HFFc6 (cell line): ENCODE measurements at regions not wholly inside any gene's neighbourhood (a gene's known extent, or its start where the extent isn't known, plus 50 kb on each side); places are given as distances from the start of the nearest gene placed in this dataset.
"Not testable (repeated sequence)": the region's sequence is repeated elsewhere in the genome, so short reads cannot be mapped to it uniquely, and the experiment has no call there.

ENCODE experiments used
- DNase-seq: peaks from one replicate; pipeline ENCODE4 v3.0.0-alpha.2; 2018
- H3K27ac Mint-ChIP-seq: 2 replicates; pipeline ENCODE4 v1.8.0; 2020; ENCODE audit warnings: mild to moderate bottlenecking, mixed read lengths
- H3K27me3 Mint-ChIP-seq: 2 replicates; pipeline ENCODE4 v1.8.0; 2021; ENCODE audit warnings: mild to moderate bottlenecking, moderate library complexity, mixed read lengths; ENCODE audit not compliant: insufficient read depth
- H3K36me3 Mint-ChIP-seq: 2 replicates; pipeline ENCODE4 v1.8.0; 2021; ENCODE audit warnings: low read depth, mixed read lengths
- H3K4me1 Mint-ChIP-seq: 2 replicates; pipeline ENCODE4 v1.8.0; 2020; ENCODE audit warnings: low read depth, mixed read lengths
- H3K4me3 Mint-ChIP-seq: 2 replicates; pipeline ENCODE4 v1.8.0; 2020; ENCODE audit warnings: mild to moderate bottlenecking, moderate library complexity, mixed read lengths
- H3K9me3 Mint-ChIP-seq: 2 replicates; pipeline ENCODE4 v1.8.0; 2020; ENCODE audit warnings: mild to moderate bottlenecking, mixed read lengths
- TF ChIP-seq, protein P1 (sequence below): fragments of 200-600 bp; sonication (generic); IDR thresholded peaks from 2 replicates; pipeline ENCODE4 v1.5.0; 2021; ENCODE audit warnings: antibody characterized with exemption, mild to moderate bottlenecking

DNA sequence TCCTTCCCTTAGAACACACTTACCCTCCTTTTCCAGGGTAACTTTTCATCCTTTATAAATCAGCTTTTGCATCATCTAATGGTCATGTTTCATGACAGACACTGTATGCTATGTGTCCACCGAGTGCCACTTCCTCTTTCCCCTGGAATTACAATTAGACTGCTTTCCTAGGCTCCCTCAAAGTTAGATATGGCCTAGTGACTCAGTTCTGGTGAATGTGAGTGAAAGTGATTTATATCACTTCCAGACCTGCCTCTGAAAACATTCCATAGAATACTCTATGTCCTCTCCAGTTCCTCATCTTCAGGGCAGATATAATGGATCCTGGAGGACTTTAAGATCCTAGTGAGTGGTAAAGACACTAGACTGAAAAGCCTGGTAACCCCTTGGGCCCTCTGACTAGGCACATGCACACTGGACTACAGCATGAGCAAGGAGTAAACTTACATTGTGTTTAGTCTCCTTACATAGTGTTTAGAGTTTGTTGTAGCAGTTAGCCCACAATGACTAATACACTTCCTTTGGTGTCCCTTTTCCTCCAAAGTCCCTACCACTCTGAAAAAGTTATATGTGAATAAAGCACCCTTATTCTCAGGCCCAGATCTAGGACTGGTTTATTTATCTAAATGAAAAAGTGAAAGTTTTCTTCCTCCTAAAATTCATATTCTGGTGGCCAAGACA, 59.3 kb downstream of the GPR88 start:
- peak; percentile 87 for DNase-seq
- Mint-ChIP-seq H3K4me1 (peaks cover 18% of the 10 kb centered on the region), H3K27ac (peak overlapping the region; percentile 76), H3K27me3 (no peaks in the 10 kb centered on the region), H3K36me3 (peaks cover 20% of the 10 kb centered on the region), H3K9me3 (peaks cover 29% of the 10 kb centered on the region), H3K4me3 (peak overlapping the region; percentile 45)
- TF ChIP-seq, protein P1, sequence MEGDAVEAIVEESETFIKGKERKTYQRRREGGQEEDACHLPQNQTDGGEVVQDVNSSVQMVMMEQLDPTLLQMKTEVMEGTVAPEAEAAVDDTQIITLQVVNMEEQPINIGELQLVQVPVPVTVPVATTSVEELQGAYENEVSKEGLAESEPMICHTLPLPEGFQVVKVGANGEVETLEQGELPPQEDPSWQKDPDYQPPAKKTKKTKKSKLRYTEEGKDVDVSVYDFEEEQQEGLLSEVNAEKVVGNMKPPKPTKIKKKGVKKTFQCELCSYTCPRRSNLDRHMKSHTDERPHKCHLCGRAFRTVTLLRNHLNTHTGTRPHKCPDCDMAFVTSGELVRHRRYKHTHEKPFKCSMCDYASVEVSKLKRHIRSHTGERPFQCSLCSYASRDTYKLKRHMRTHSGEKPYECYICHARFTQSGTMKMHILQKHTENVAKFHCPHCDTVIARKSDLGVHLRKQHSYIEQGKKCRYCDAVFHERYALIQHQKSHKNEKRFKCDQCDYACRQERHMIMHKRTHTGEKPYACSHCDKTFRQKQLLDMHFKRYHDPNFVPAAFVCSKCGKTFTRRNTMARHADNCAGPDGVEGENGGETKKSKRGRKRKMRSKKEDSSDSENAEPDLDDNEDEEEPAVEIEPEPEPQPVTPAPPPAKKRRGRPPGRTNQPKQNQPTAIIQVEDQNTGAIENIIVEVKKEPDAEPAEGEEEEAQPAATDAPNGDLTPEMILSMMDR, result no peak

DNA sequence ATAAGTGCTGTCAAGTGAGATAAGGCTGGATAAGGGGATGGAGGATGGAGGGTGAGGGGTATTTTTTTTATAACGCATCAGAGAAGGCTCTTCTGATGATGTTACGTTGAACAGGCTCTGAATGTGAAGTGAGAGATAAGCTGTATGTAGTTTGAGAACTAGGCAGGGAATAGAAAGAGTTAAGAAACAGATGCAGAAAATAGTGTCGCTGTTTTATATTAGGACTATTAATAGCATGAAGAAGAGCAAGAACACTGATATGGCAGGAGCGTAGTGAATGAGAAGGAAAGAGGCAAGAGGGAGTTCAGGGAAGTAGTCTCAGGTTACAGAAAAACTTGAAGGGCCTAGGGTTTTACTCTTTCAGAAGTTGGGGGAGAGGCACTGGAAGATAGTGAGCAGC, 59.8 kb downstream of the GPR88 start:
- Mint-ChIP-seq H3K4me3 (peak overlapping the region; percentile 3), H3K9me3 (peaks cover 35% of the 10 kb centered on the region)

DNA sequence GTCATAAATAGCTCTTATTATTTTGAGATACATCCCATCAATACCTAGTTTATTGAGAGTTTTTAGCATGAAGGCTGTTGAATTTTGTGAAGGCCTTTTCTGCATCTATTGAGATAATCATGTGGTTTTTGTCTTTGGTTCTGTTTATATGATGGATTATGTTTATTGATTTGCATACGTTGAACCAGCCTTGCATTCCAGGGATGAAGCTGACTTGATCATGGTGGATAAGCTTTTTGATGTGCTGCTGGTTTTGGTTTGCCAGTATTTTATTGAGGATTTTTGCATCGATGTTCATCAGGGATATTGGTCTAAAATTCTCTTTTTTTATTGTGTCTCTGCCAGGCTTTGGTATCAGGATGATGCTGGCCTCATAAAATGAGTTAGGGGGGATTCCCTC, 62.4 kb downstream of the GPR88 start:
- peaks cover 29% of the 10 kb centered on the region for H3K36me3 Mint-ChIP-seq
- H3K27ac Mint-ChIP-seq, H3K27me3 Mint-ChIP-seq, DNase-seq, H3K4me3 Mint-ChIP-seq: not testable (repeated sequence)
- H3K4me1 Mint-ChIP-seq, result peaks cover 18% of the 10 kb centered on the region
- H3K9me3 Mint-ChIP-seq, result peaks cover 37% of the 10 kb centered on the region

More for the DNA sequence above, 59.8 kb downstream of the GPR88 start:
- DNase-seq, result no peak
- H3K27ac Mint-ChIP-seq, result peak overlapping the region; percentile 76
- TF ChIP-seq, protein P1, result no peak
- H3K36me3 Mint-ChIP-seq, result peaks cover 26% of the 10 kb centered on the region
- peaks cover 18% of the 10 kb centered on the region for H3K4me1 Mint-ChIP-seq
- H3K27me3 Mint-ChIP-seq, result no peaks in the 10 kb centered on the region

DNA sequence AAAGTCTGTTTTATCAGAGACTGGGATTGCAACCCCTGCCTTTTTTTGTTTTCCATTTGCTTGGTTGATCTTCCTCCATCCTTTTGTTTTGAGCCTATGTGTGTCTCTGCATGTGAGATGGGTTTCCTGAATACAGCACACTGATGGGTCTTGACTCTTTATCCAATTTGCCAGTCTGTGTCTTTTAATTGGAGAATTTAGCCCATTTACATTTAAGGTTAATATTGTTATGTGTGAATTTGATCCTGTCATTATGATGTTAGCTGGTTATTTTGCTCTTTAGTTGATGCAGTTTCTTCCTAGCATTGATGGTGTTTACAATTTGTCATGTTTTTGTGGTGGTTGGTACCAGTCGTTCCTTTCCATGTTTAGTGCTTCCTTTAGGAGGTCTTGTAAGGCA, 64.1 kb downstream of the GPR88 start:
- Mint-ChIP-seq H3K36me3 (peaks cover 29% of the 10 kb centered on the region), H3K9me3 (peaks cover 37% of the 10 kb centered on the region), H3K4me1 (peaks cover 12% of the 10 kb centered on the region)
- not testable (repeated sequence) for DNase-seq, H3K4me3 Mint-ChIP-seq, H3K27ac Mint-ChIP-seq, H3K27me3 Mint-ChIP-seq

DNA sequence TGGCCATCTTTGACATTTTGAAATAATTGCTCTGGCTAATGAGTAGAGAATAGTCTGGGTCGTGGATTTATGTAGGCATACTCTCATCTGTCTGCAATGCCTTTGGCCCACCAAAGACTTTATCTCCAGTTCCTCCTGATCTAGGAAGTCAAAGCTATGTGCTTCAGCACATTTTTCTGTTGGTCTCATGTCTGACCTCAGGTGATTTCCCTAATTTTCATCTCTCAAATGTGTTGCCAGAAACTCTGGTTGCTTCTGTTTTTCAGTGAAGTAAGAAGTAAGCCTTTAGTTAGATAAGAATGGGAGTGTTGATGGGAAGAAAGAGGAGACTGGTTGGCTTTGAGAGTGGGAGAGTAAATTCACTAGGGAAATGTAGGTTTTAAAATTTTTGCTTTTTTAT, 66.4 kb downstream of the GPR88 start:
- Mint-ChIP-seq H3K4me3 (no peak overlapping the region), H3K36me3 (peaks cover 28% of the 10 kb centered on the region), H3K27me3 (no peaks in the 10 kb centered on the region), H3K9me3 (peaks cover 36% of the 10 kb centered on the region), H3K4me1 (peaks cover 9% of the 10 kb centered on the region; the same call in 1 of the 2 replicates), H3K27ac (no peak overlapping the region)
- DNase-seq, result no peak
- TF ChIP-seq, protein P1, result no peak

DNA sequence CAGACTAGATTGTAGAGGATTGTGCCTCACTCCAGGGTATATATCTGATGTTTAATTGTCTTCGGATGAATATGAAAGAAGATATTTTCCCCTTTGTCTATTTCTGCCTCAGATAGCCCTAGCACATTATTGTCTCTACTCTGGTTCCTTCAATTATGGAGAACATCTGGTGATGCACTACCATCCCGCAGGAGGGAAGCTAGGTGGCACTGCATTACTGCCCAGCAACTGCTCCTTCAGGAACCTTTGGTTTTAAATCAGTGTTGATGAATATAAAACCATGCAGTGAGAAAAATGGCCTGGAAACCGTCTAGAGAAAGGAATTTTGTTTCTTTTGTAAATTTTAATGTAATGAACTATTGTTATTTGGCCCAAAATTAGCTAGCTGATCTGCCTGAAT, 68.5 kb downstream of the GPR88 start:
- H3K4me1 Mint-ChIP-seq, result peaks cover 9% of the 10 kb centered on the region; the same call in 1 of the 2 replicates
- DNase-seq, result peak; percentile 59
- H3K27me3 Mint-ChIP-seq, result no peaks in the 10 kb centered on the region
- no peak overlapping the region for H3K27ac Mint-ChIP-seq
- H3K4me3 Mint-ChIP-seq, result no peak overlapping the region
- H3K36me3 Mint-ChIP-seq, result peaks cover 13% of the 10 kb centered on the region
- H3K9me3 Mint-ChIP-seq, result peaks cover 16% of the 10 kb centered on the region
- TF ChIP-seq, protein P1, result peak; percentile 83
